ENCODE measurements at regions not wholly inside any gene's neighbourhood (a gene's known extent, or its start where the extent isn't known, plus 50 kb on each side); places are given as distances from the start of the nearest gene placed in this dataset.

- Mint-ChIP-seq H3K27ac (ENCODE audit: unreplicated experiment) (no peak overlapping the region), H3K4me3 (ENCODE audit: unreplicated experiment) (no peak overlapping the region), H3K36me3 (ENCODE audit: low read depth, unreplicated experiment) (no peaks in the 10 kb centered on the region), H3K27me3 (ENCODE audit: low read depth, unreplicated experiment) (no peaks in the 10 kb centered on the region), H3K9me3 (ENCODE audit: unreplicated experiment) (no peaks in the 10 kb centered on the region), H3K4me1 (ENCODE audit: low read depth, unreplicated experiment) (no peaks in the 10 kb centered on the region)
- H2AFZ ChIP-seq (ENCODE audit: low read depth, low read length): no peak overlapping the region
- no peak for DNase-seq (ENCODE audit: low read depth)
- no peak overlapping the region for H3K4me3 ChIP-seq (ENCODE audit: insufficient read depth, low read depth, low read length)
- no peaks in the 10 kb centered on the region for H4K20me1 ChIP-seq (ENCODE audit: insufficient read depth, low read length)
- no peaks in the 10 kb centered on the region for H3K79me2 ChIP-seq (ENCODE audit: insufficient read depth, low read length)
- H3K27me3 ChIP-seq (ENCODE audit: insufficient read depth, low read length): no peaks in the 10 kb centered on the region
- TF ChIP-seq CTCF (IDR thresholded peaks at IDR 0.05; ENCODE audit: insufficient read depth, low read depth, low read length) (no peak), EZH2 (IDR thresholded peaks at IDR 0.05; ENCODE audit: insufficient read depth, low read length) (no peak)
- no peak for FAIRE-seq
- H3K4me1 ChIP-seq (ENCODE audit: insufficient read depth, low read length): no peaks in the 10 kb centered on the region
- H3K27ac ChIP-seq (ENCODE audit: low read depth, low read length): no peak overlapping the region
- H3K9ac ChIP-seq (ENCODE audit: low read length): no peak overlapping the region
- no peak overlapping the region for H3K4me2 ChIP-seq (ENCODE audit: low read length)
- H3K36me3 ChIP-seq (ENCODE audit: insufficient read depth, low read length): no peaks in the 10 kb centered on the region
- no peaks in the 10 kb centered on the region for H3K9me3 ChIP-seq (ENCODE audit: insufficient read depth, low read depth, low read length)
These were observed 1384.4 kb upstream of the PIK3C3 start for GRCh38 chr18:40570615-40571014.

GRCh38 chr18:40569605-40570004 is 1385.4 kb upstream of the PIK3C3 start:
- Histone ChIP-seq H3K27me3 (ENCODE audit: insufficient read depth, low read length) (no peaks in the 10 kb centered on the region), H2AFZ (ENCODE audit: low read depth, low read length) (no peak overlapping the region), H3K9ac (ENCODE audit: low read length) (no peak overlapping the region), H3K9me3 (ENCODE audit: insufficient read depth, low read depth, low read length) (no peaks in the 10 kb centered on the region), H3K4me3 (ENCODE audit: insufficient read depth, low read depth, low read length) (no peak overlapping the region), H4K20me1 (ENCODE audit: insufficient read depth, low read length) (no peaks in the 10 kb centered on the region), H3K36me3 (ENCODE audit: insufficient read depth, low read length) (no peaks in the 10 kb centered on the region), H3K4me1 (ENCODE audit: insufficient read depth, low read length) (no peaks in the 10 kb centered on the region), H3K79me2 (ENCODE audit: insufficient read depth, low read length) (no peaks in the 10 kb centered on the region), H3K4me2 (ENCODE audit: low read length) (no peak overlapping the region), H3K27ac (ENCODE audit: low read depth, low read length) (no peak overlapping the region)
- H3K27ac Mint-ChIP-seq (ENCODE audit: unreplicated experiment): no peak overlapping the region
- no peaks in the 10 kb centered on the region for H3K36me3 Mint-ChIP-seq (ENCODE audit: low read depth, unreplicated experiment)
- H3K4me3 Mint-ChIP-seq (ENCODE audit: unreplicated experiment): no peak overlapping the region
- no peak for FAIRE-seq
- H3K4me1 Mint-ChIP-seq (ENCODE audit: low read depth, unreplicated experiment): no peaks in the 10 kb centered on the region
- DNase-seq (ENCODE audit: low read depth): no peak
- no peaks in the 10 kb centered on the region for H3K27me3 Mint-ChIP-seq (ENCODE audit: low read depth, unreplicated experiment)
- no peaks in the 10 kb centered on the region for H3K9me3 Mint-ChIP-seq (ENCODE audit: unreplicated experiment)
- TF ChIP-seq CTCF (IDR thresholded peaks at IDR 0.05; ENCODE audit: insufficient read depth, low read depth, low read length): no peak
- TF ChIP-seq EZH2 (IDR thresholded peaks at IDR 0.05; ENCODE audit: insufficient read depth, low read length): no peak

GRCh38 chr18:40566510-40566844 is 1388.6 kb upstream of the PIK3C3 start:
- H2AFZ ChIP-seq (ENCODE audit: low read depth, low read length): no peak overlapping the region
- no peak overlapping the region for H3K9ac ChIP-seq (ENCODE audit: low read length)
- no peaks in the 10 kb centered on the region for H3K4me1 ChIP-seq (ENCODE audit: insufficient read depth, low read length)
- H4K20me1 ChIP-seq (ENCODE audit: insufficient read depth, low read length): no peaks in the 10 kb centered on the region
- no peak overlapping the region for H3K4me2 ChIP-seq (ENCODE audit: low read length)
- Mint-ChIP-seq H3K36me3 (ENCODE audit: low read depth, unreplicated experiment) (no peaks in the 10 kb centered on the region), H3K9me3 (ENCODE audit: unreplicated experiment) (no peaks in the 10 kb centered on the region), H3K27ac (ENCODE audit: unreplicated experiment) (no peak overlapping the region), H3K4me1 (ENCODE audit: low read depth, unreplicated experiment) (no peaks in the 10 kb centered on the region), H3K27me3 (ENCODE audit: low read depth, unreplicated experiment) (no peaks in the 10 kb centered on the region), H3K4me3 (ENCODE audit: unreplicated experiment) (no peak overlapping the region)
- H3K27me3 ChIP-seq (ENCODE audit: insufficient read depth, low read length): no peaks in the 10 kb centered on the region
- FAIRE-seq (no peak), DNase-seq (ENCODE audit: low read depth) (no peak)
- no peak overlapping the region for H3K4me3 ChIP-seq (ENCODE audit: insufficient read depth, low read depth, low read length)
- H3K9me3 ChIP-seq (ENCODE audit: insufficient read depth, low read depth, low read length): no peaks in the 10 kb centered on the region
- H3K36me3 ChIP-seq (ENCODE audit: insufficient read depth, low read length): no peaks in the 10 kb centered on the region
- TF ChIP-seq EZH2 (IDR thresholded peaks at IDR 0.05; ENCODE audit: insufficient read depth, low read length): no peak
- TF ChIP-seq CTCF (IDR thresholded peaks at IDR 0.05; ENCODE audit: insufficient read depth, low read depth, low read length): no peak
- no peaks in the 10 kb centered on the region for H3K79me2 ChIP-seq (ENCODE audit: insufficient read depth, low read length)
- no peak overlapping the region for H3K27ac ChIP-seq (ENCODE audit: low read depth, low read length)
